C4-2B (cell line): ENCODE measurements at regions not wholly inside any gene's neighbourhood (a gene's known extent, or its start where the extent isn't known, plus 50 kb on each side); places are given as distances from the start of the nearest gene placed in this dataset.

Experiments used
- ZFX ChIP-seq: fragments of 450-650 bp; IDR thresholded peaks from 2 replicates; pipeline ENCODE4 v1.6.1; 2017
- TF ChIP-seq, protein P1 (sequence below): fragments of 450-650 bp; conservative IDR thresholded peaks from 2 replicates; pipeline ENCODE4 v1.5.1; 2017; ENCODE audit warnings: mild to moderate bottlenecking

DNA sequence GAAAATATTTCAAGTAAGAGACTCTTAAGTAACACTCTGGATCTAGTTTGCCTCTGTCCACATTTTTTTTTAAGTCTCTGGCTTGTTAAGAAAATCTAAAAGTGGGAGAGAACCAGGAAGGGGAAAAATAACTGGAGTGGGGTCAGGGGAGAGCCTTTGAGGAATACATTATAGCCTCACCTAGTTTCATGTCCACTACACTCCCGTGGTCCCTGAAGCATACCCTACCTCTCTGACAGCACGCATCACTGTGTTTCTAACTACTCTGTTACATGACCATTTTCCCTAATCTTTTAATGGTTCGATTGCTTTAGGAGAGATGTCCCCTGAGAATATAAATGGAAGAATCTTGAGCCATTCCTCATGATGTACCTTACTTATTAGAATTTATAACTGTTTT, 318.3 kb downstream of the TMEM167A start:
- TF ChIP-seq, protein P1, sequence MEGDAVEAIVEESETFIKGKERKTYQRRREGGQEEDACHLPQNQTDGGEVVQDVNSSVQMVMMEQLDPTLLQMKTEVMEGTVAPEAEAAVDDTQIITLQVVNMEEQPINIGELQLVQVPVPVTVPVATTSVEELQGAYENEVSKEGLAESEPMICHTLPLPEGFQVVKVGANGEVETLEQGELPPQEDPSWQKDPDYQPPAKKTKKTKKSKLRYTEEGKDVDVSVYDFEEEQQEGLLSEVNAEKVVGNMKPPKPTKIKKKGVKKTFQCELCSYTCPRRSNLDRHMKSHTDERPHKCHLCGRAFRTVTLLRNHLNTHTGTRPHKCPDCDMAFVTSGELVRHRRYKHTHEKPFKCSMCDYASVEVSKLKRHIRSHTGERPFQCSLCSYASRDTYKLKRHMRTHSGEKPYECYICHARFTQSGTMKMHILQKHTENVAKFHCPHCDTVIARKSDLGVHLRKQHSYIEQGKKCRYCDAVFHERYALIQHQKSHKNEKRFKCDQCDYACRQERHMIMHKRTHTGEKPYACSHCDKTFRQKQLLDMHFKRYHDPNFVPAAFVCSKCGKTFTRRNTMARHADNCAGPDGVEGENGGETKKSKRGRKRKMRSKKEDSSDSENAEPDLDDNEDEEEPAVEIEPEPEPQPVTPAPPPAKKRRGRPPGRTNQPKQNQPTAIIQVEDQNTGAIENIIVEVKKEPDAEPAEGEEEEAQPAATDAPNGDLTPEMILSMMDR = no peak
- no peak for TF ChIP-seq ZFX
